HepG2 (cell line): ENCODE measurements at regions not wholly inside any gene's neighbourhood (a gene's known extent, or its start where the extent isn't known, plus 50 kb on each side); places are given as distances from the start of the nearest gene placed in this dataset.

Experiments used
- ARNT ChIP-seq: fragments of 450-650 bp; IDR thresholded peaks from 2 replicates; pipeline ENCODE4 v1.6.1; 2017
- ASH2L ChIP-seq: fragments of 300-600, 200-600 bp; sonication (generic); IDR thresholded peaks from 2 replicates; pipeline ENCODE4 v1.7.0; 2017; ENCODE audit warnings: low read depth, mild to moderate bottlenecking, moderate library complexity, mixed read lengths, low read length; ENCODE audit not compliant: insufficient read length
- CENPT ChIP-seq: sonication (generic); formaldehyde crosslinking; IDR thresholded peaks from 2 replicates; pipeline ENCODE4 v1.8.0; 2022; ENCODE audit warnings: low read depth, mild to moderate bottlenecking, moderate library complexity, missing genetic modification reagents
- DR1 ChIP-seq: sonication (generic); formaldehyde crosslinking; IDR thresholded peaks from 2 replicates; pipeline ENCODE4 v1.8.0; 2021; ENCODE audit warnings: mild to moderate bottlenecking, missing genetic modification reagents, inconsistent platforms
- HBP1 ChIP-seq: IDR thresholded peaks from 2 replicates; pipeline ENCODE4 v1.6.1; 2016; ENCODE audit warnings: low read depth, control low read depth
- HHEX ChIP-seq: IDR thresholded peaks from 2 replicates; pipeline ENCODE4 v1.6.1; 2016; ENCODE audit warnings: control low read depth
- ISL2 ChIP-seq: sonication (generic); formaldehyde crosslinking; IDR thresholded peaks from 2 replicates; pipeline ENCODE4 v1.5.0; 2020; ENCODE audit warnings: missing genetic modification reagents
- NAIF1 ChIP-seq: sonication (generic); formaldehyde crosslinking; IDR thresholded peaks from 2 replicates; pipeline ENCODE4 v1.5.0; 2020; ENCODE audit warnings: mild to moderate bottlenecking, missing genetic modification reagents, borderline replicate concordance
- NFRKB ChIP-seq: fragments of 450-650 bp; IDR thresholded peaks from 2 replicates; pipeline ENCODE4 v1.6.1; 2017
- NR2F6 ChIP-seq, 2 experiments: IDR thresholded peaks; 2 replicates each; pipeline ENCODE4 v1.6.1; 2016; ENCODE audit warnings: antibody characterized with exemption in 1 of 2, mild to moderate bottlenecking in 1 of 2
- NRL ChIP-seq: sonication (generic); formaldehyde crosslinking; IDR thresholded peaks from 2 replicates; pipeline ENCODE4 v1.5.0; 2020; ENCODE audit warnings: missing genetic modification reagents, mild to moderate bottlenecking, moderate library complexity, borderline replicate concordance
- PAWR ChIP-seq: sonication (generic); formaldehyde crosslinking; IDR thresholded peaks from 2 replicates; pipeline ENCODE4 v1.4.0; 2020; ENCODE audit warnings: missing genetic modification reagents, mild to moderate bottlenecking, borderline replicate concordance
- POLR2G ChIP-seq: fragments of 200-400 bp; formaldehyde crosslinking; IDR thresholded peaks from 2 replicates; pipeline ENCODE4 v1.6.1; 2018; ENCODE audit warnings: mild to moderate bottlenecking, low read depth, low read length, moderate library complexity
- PRDM15 ChIP-seq: sonication (generic); formaldehyde crosslinking; IDR thresholded peaks from 2 replicates; pipeline ENCODE4 v1.4.0; 2020; ENCODE audit warnings: missing genetic modification reagents
- RAD21 ChIP-seq: fragments of 450-650 bp; formaldehyde crosslinking; IDR thresholded peaks from 2 replicates; pipeline ENCODE4 v1.5.0; 2020; ENCODE audit warnings: mild to moderate bottlenecking
- SNRNP70 ChIP-seq: fragments of 200-400 bp; formaldehyde crosslinking; IDR thresholded peaks from 2 replicates; pipeline ENCODE4 v1.6.1; 2017; ENCODE audit warnings: mild to moderate bottlenecking, low read depth, low read length, moderate library complexity
- TAF15 ChIP-seq: fragments of 200-400 bp; formaldehyde crosslinking; IDR thresholded peaks from one replicate; pipeline ENCODE4 v1.6.1; 2018; ENCODE audit warnings: mild to moderate bottlenecking, low read depth, low read length; ENCODE audit not compliant: poor library complexity, severe bottlenecking
- TBX3 ChIP-seq: fragments of 450-650 bp; IDR thresholded peaks from 2 replicates; pipeline ENCODE4 v1.6.1; 2017; ENCODE audit warnings: antibody characterized with exemption, mild to moderate bottlenecking, inconsistent platforms, borderline replicate concordance
- ZNF430 ChIP-seq: sonication (generic); formaldehyde crosslinking; IDR thresholded peaks from 2 replicates; pipeline ENCODE4 v1.9.0; 2021; ENCODE audit warnings: mild to moderate bottlenecking, missing genetic modification reagents
- ZNF567 ChIP-seq: sonication (generic); formaldehyde crosslinking; IDR thresholded peaks from 2 replicates; pipeline ENCODE4 v1.8.1; 2023; ENCODE audit warnings: mild to moderate bottlenecking, missing genetic modification reagents, borderline replicate concordance
- ZNF629 ChIP-seq: sonication (generic); formaldehyde crosslinking; conservative IDR thresholded peaks from 2 replicates; pipeline ENCODE4 v1.5.0; 2020; ENCODE audit warnings: missing genetic modification reagents
- ZNF670 ChIP-seq: sonication (generic); formaldehyde crosslinking; IDR thresholded peaks from 2 replicates; pipeline ENCODE4 v1.8.0; 2022; ENCODE audit warnings: mild to moderate bottlenecking, missing genetic modification reagents, borderline replicate concordance
- ZNF703 ChIP-seq: sonication (generic); formaldehyde crosslinking; IDR thresholded peaks from 2 replicates; pipeline ENCODE4 v1.5.1; 2020; ENCODE audit warnings: missing genetic modification reagents, mild to moderate bottlenecking, moderate library complexity, borderline replicate concordance
- ZNF761 ChIP-seq: sonication (generic); formaldehyde crosslinking; conservative IDR thresholded peaks from 2 replicates; pipeline ENCODE4 v1.4.0; 2020; ENCODE audit warnings: mild to moderate bottlenecking, missing genetic modification reagents
- ZSCAN30 ChIP-seq: sonication (generic); formaldehyde crosslinking; IDR thresholded peaks from 2 replicates; pipeline ENCODE4 v1.5.0; 2020; ENCODE audit warnings: mild to moderate bottlenecking, missing genetic modification reagents

- TF ChIP-seq RAD21 (CRISPR knock-in tag) = peak; percentile 37; the same call in 1 of the 2 replicates
- TF ChIP-seq ZNF430 (CRISPR knock-in tag) = 0 out of 2 replicates have a peak, but pooled peaks have one; percentile 35
- peak; percentile 53; the same call in 1 of the 2 replicates for TF ChIP-seq ZNF629
- peak; percentile 94 for TF ChIP-seq ISL2
- TF ChIP-seq ZNF761 = peak; percentile 41; the same call in 1 of the 2 replicates
- no peak for TF ChIP-seq DR1 (CRISPR knock-in tag)
- TF ChIP-seq HHEX = peak; percentile 70; the same call in 1 of the 2 replicates
- no peak for TF ChIP-seq ZSCAN30 (CRISPR knock-in tag)
- TF ChIP-seq NAIF1 = no peak
- TF ChIP-seq ARNT = no peak
- no peak for TF ChIP-seq CENPT
- 0 out of 2 replicates have a peak, but pooled peaks have one; percentile 42 for TF ChIP-seq POLR2G
- TF ChIP-seq ASH2L = peak; percentile 55
- no peak for TF ChIP-seq NRL (CRISPR knock-in tag)
- no peak for TF ChIP-seq HBP1 (CRISPR knock-in tag)
- no peak for TF ChIP-seq NFRKB
- TF ChIP-seq TAF15 = no peak
- TF ChIP-seq SNRNP70 = no peak
- TF ChIP-seq NR2F6 (IDR thresholded peaks at IDR 0.05) = peak; percentile 99
- TF ChIP-seq NR2F6 (CRISPR knock-in tag; IDR thresholded peaks at IDR 0.05) = peak; percentile 100
- TF ChIP-seq PRDM15 (CRISPR knock-in tag) = no peak; the same call in 1 of the 2 replicates
- no peak for TF ChIP-seq PAWR
- no peak; the same call in 1 of the 2 replicates for TF ChIP-seq ZNF703 (CRISPR knock-in tag)
- peak; percentile 75; the same call in 1 of the 2 replicates for TF ChIP-seq TBX3
- no peak for TF ChIP-seq ZNF567 (CRISPR knock-in tag)
- TF ChIP-seq ZNF670 (CRISPR knock-in tag) = peak; percentile 45; the same call in 1 of the 2 replicates
These were observed 106.1 kb upstream of the CITED2 start (continued) for GRCh38 chr6:139480356-139481165.
